PC-3 (cell line): ENCODE measurements at regions not wholly inside any gene's neighbourhood (a gene's known extent, or its start where the extent isn't known, plus 50 kb on each side); places are given as distances from the start of the nearest gene placed in this dataset.

Experiments used
- EZH2 ChIP-seq: fragments of 300-600 bp; sonication (generic); IDR thresholded peaks from one replicate; pipeline ENCODE4 v1.6.1; 2017; ENCODE audit warnings: antibody characterized with exemption, mild to moderate bottlenecking, low read length; ENCODE audit not compliant: unreplicated experiment
- TF ChIP-seq, protein P1 (sequence below): fragments of 300-600 bp; sonication (generic); conservative IDR thresholded peaks from 2 replicates; pipeline ENCODE4 v1.5.1; 2017; ENCODE audit warnings: antibody characterized with exemption, low read depth, mild to moderate bottlenecking, low read length

DNA sequence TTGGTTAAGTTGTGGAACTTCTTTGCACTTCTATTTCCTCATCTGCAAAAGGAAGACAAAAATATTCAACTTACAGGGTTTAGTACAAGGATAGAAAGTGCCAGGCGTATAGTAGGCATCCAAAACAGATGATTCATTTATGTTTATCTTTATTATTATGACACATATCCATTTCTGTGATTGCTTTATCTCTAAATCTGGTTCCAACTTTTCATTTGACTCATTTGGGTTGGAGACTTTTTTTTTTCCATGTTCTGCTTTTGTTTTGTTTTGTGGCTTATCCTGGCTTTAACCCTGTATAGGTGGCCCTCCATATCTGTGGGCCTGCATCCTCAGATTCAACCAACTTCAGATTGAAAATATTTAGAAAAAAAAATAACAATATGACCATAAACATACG lies 186.7 kb upstream of the SLC24A2 start:
- TF ChIP-seq, protein P1, sequence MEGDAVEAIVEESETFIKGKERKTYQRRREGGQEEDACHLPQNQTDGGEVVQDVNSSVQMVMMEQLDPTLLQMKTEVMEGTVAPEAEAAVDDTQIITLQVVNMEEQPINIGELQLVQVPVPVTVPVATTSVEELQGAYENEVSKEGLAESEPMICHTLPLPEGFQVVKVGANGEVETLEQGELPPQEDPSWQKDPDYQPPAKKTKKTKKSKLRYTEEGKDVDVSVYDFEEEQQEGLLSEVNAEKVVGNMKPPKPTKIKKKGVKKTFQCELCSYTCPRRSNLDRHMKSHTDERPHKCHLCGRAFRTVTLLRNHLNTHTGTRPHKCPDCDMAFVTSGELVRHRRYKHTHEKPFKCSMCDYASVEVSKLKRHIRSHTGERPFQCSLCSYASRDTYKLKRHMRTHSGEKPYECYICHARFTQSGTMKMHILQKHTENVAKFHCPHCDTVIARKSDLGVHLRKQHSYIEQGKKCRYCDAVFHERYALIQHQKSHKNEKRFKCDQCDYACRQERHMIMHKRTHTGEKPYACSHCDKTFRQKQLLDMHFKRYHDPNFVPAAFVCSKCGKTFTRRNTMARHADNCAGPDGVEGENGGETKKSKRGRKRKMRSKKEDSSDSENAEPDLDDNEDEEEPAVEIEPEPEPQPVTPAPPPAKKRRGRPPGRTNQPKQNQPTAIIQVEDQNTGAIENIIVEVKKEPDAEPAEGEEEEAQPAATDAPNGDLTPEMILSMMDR: no peak
- no peak for TF ChIP-seq EZH2
